ENCODE measurements at regions not wholly inside any gene's neighbourhood (a gene's known extent, or its start where the extent isn't known, plus 50 kb on each side); places are given as distances from the start of the nearest gene placed in this dataset.

- H3K36me3 ChIP-seq (ENCODE audit: low read depth, missing control alignments): no peaks in the 10 kb centered on the region
- DNase-seq: no peak
- no peak overlapping the region for H3K27ac ChIP-seq
- H3K9me3 ChIP-seq: no peaks in the 10 kb centered on the region
- no peaks in the 10 kb centered on the region for H3K4me1 ChIP-seq
- 20 to 48% methylated on average over 2 of the region's 2 CpGs for WGBS, 2 donors
- TF ChIP-seq CTCF (IDR thresholded peaks at IDR 0.05) (no peak), POLR2A (IDR thresholded peaks at IDR 0.05) (no peak)
- intact Hi-C loops (cut with DNase I; ENCODE audit: low total_unique reads): no loop called here
- H3K4me3 ChIP-seq: no peak overlapping the region
- H3K27me3 ChIP-seq: no peaks in the 10 kb centered on the region
Measured at GRCh38 chr9:31783491-31783890, 601.0 kb upstream of the ACO1 start.

- Histone ChIP-seq H3K4me3 (no peak overlapping the region), H3K4me1 (no peaks in the 10 kb centered on the region), H3K9me3 (no peaks in the 10 kb centered on the region), H3K36me3 (ENCODE audit: low read depth, missing control alignments) (no peaks in the 10 kb centered on the region), H3K27me3 (no peaks in the 10 kb centered on the region), H3K27ac (no peak overlapping the region)
- no peak for DNase-seq
- intact Hi-C loops (cut with DNase I; ENCODE audit: low total_unique reads): no loop called here
- WGBS, 2 donors: 84 to 89% methylated on average over 8 of the region's 8 CpGs
- no peak for TF ChIP-seq CTCF (IDR thresholded peaks at IDR 0.05)
- TF ChIP-seq POLR2A (IDR thresholded peaks at IDR 0.05): no peak
Measured at GRCh38 chr9:31790720-31791119, 593.7 kb upstream of the ACO1 start.

GRCh38 chr9:31799953-31800609, 584.4 kb upstream of the ACO1 start:
- Histone ChIP-seq H3K4me1 (no peaks in the 10 kb centered on the region), H3K27me3 (no peaks in the 10 kb centered on the region), H3K27ac (no peak overlapping the region), H3K36me3 (ENCODE audit: low read depth, missing control alignments) (no peaks in the 10 kb centered on the region), H3K4me3 (no peak overlapping the region), H3K9me3 (no peaks in the 10 kb centered on the region)
- DNase-seq: no peak
- TF ChIP-seq CTCF (IDR thresholded peaks at IDR 0.05) (peak in 2 of 3 experiments; percentile 26 to 27), POLR2A (IDR thresholded peaks at IDR 0.05) (no peak)
- 49 to 63% methylated on average over 2 of the region's 2 CpGs for WGBS, 2 donors
- intact Hi-C loops (cut with DNase I; ENCODE audit: low total_unique reads): no loop called here

GRCh38 chr9:31807574-31808256, 576.7 kb upstream of the ACO1 start:
- WGBS, 2 donors: 60 to 74% methylated on average over 17 of the region's 17 CpGs
- intact Hi-C loops (cut with DNase I; ENCODE audit: low total_unique reads): no loop called here
- Histone ChIP-seq H3K9me3 (no peaks in the 10 kb centered on the region), H3K36me3 (ENCODE audit: low read depth, missing control alignments) (no peaks in the 10 kb centered on the region), H3K4me1 (no peaks in the 10 kb centered on the region), H3K27me3 (no peaks in the 10 kb centered on the region), H3K27ac (no peak overlapping the region), H3K4me3 (peak overlapping the region in 1 of 2 donors; percentile 6)
- no peak for DNase-seq
- no peak for TF ChIP-seq CTCF (IDR thresholded peaks at IDR 0.05)
- no peak for TF ChIP-seq POLR2A (IDR thresholded peaks at IDR 0.05)

- Histone ChIP-seq H3K4me3 (peak overlapping the region; percentile 16 to 18), H3K36me3 (ENCODE audit: low read depth, missing control alignments) (no peaks in the 10 kb centered on the region), H3K27me3 (no peaks in the 10 kb centered on the region), H3K27ac (no peak overlapping the region), H3K4me1 (no peaks in the 10 kb centered on the region), H3K9me3 (no peaks in the 10 kb centered on the region)
- no peak for DNase-seq
- no peak for TF ChIP-seq POLR2A (IDR thresholded peaks at IDR 0.05)
- TF ChIP-seq CTCF (IDR thresholded peaks at IDR 0.05): no peak
- WGBS, 2 donors: 61 to 83% methylated on average over 7 to 9 of the region's 9 CpGs
- intact Hi-C loops (cut with DNase I; ENCODE audit: low total_unique reads): no loop called here
Measured at GRCh38 chr9:31808766-31809165, 575.7 kb upstream of the ACO1 start.

All from testis (tissue), 2 donors.